Astrocyte (in vitro differentiated cells and primary cell): ENCODE measurements at regions not wholly inside any gene's neighbourhood (a gene's known extent, or its start where the extent isn't known, plus 50 kb on each side); places are given as distances from the start of the nearest gene placed in this dataset.

Experiments used
- DNase-seq: peaks from one replicate; pipeline ENCODE4 v3.0.0-alpha.2; 2010; ENCODE audit warnings: low read depth
- FAIRE-seq: peaks from 2 replicates; lab custom pipeline; 2011; peaks lifted over from hg19 to GRCh38; lab: Jason Lieb, UNC
- H2AFZ ChIP-seq: 2 replicates; pipeline ENCODE4 v1.6.0; 2012; ENCODE audit warnings: low read depth, low read length, inconsistent platforms
- H3K27ac ChIP-seq: 2 replicates; pipeline ENCODE4 v1.5.1; 2011; ENCODE audit warnings: low read depth, low read length, inconsistent platforms
- H3K27me3 ChIP-seq: 2 replicates; pipeline ENCODE4 v1.6.0; 2011; ENCODE audit warnings: low read length, inconsistent platforms; ENCODE audit not compliant: insufficient read depth
- H3K36me3 ChIP-seq: 2 replicates; pipeline ENCODE4 v1.5.1; 2011; ENCODE audit warnings: low read length, inconsistent platforms; ENCODE audit not compliant: insufficient read depth
- H3K4me1 ChIP-seq: 2 replicates; pipeline ENCODE4 v1.5.1; 2011; ENCODE audit warnings: low read length, inconsistent platforms; ENCODE audit not compliant: insufficient read depth
- H3K4me2 ChIP-seq: 2 replicates; pipeline ENCODE4 v1.6.0; 2012; ENCODE audit warnings: low read length, inconsistent platforms
- H3K4me3 ChIP-seq: 2 replicates; pipeline ENCODE4 v1.5.1; 2011; ENCODE audit warnings: low read depth, mild to moderate bottlenecking, low read length, inconsistent platforms; ENCODE audit not compliant: insufficient read depth
- H3K79me2 ChIP-seq: 2 replicates; pipeline ENCODE4 v1.6.0; 2012; ENCODE audit warnings: mild to moderate bottlenecking, low read length, inconsistent platforms; ENCODE audit not compliant: insufficient read depth
- H3K9ac ChIP-seq: 2 replicates; pipeline ENCODE4 v1.6.0; 2012; ENCODE audit warnings: mild to moderate bottlenecking, low read length, inconsistent platforms
- H3K9me3 ChIP-seq: 2 replicates; pipeline ENCODE4 v1.5.1; 2012; ENCODE audit warnings: low read depth, mild to moderate bottlenecking, low read length, inconsistent platforms; ENCODE audit not compliant: insufficient read depth
- H4K20me1 ChIP-seq: 2 replicates; pipeline ENCODE4 v1.6.0; 2012; ENCODE audit warnings: low read length, inconsistent platforms; ENCODE audit not compliant: insufficient read depth
- H3K27ac Mint-ChIP-seq: one replicate; pipeline ENCODE4 v1.8.0; 2021; ENCODE audit warnings: mild to moderate bottlenecking, mixed read lengths; ENCODE audit not compliant: unreplicated experiment
- H3K27me3 Mint-ChIP-seq: one replicate; pipeline ENCODE4 v1.8.0; 2021; ENCODE audit warnings: low read depth, mixed read lengths; ENCODE audit not compliant: unreplicated experiment
- H3K36me3 Mint-ChIP-seq: one replicate; pipeline ENCODE4 v1.8.0; 2021; ENCODE audit warnings: low read depth, mixed read lengths; ENCODE audit not compliant: unreplicated experiment
- H3K4me1 Mint-ChIP-seq: one replicate; pipeline ENCODE4 v1.8.0; 2021; ENCODE audit warnings: low read depth, mixed read lengths; ENCODE audit not compliant: unreplicated experiment
- H3K4me3 Mint-ChIP-seq: one replicate; pipeline ENCODE4 v1.8.0; 2021; ENCODE audit warnings: mild to moderate bottlenecking, moderate library complexity, mixed read lengths; ENCODE audit not compliant: unreplicated experiment
- H3K9me3 Mint-ChIP-seq: one replicate; pipeline ENCODE4 v1.8.0; 2021; ENCODE audit warnings: mild to moderate bottlenecking, mixed read lengths; ENCODE audit not compliant: unreplicated experiment
- CTCF ChIP-seq: IDR thresholded peaks from 2 replicates; pipeline ENCODE4 v1.5.1; 2011; ENCODE audit warnings: low read depth, mild to moderate bottlenecking, inconsistent platforms, low read length, moderate library complexity; ENCODE audit not compliant: insufficient read depth
- EZH2 ChIP-seq: IDR thresholded peaks from 2 replicates; pipeline ENCODE4 v1.6.1; 2012; ENCODE audit warnings: mild to moderate bottlenecking, low read length, inconsistent platforms; ENCODE audit not compliant: insufficient read depth

- TF ChIP-seq EZH2 (no peak), CTCF (no peak)
- H3K36me3 ChIP-seq: no peaks in the 10 kb centered on the region
- H3K4me3 ChIP-seq: no peak overlapping the region
- no peak overlapping the region for H3K4me2 ChIP-seq
- H3K4me3 Mint-ChIP-seq: no peak overlapping the region
- DNase-seq (no peak), FAIRE-seq (no peak)
- no peaks in the 10 kb centered on the region for H4K20me1 ChIP-seq
- no peaks in the 10 kb centered on the region for H3K27me3 Mint-ChIP-seq
- no peaks in the 10 kb centered on the region for H3K9me3 ChIP-seq
- peaks cover 38% of the 10 kb centered on the region for H3K4me1 Mint-ChIP-seq
- H3K27ac Mint-ChIP-seq: peak overlapping the region; percentile 73
- no peak overlapping the region for H3K27ac ChIP-seq
- no peak overlapping the region for H2AFZ ChIP-seq
- no peaks in the 10 kb centered on the region for H3K27me3 ChIP-seq
- H3K4me1 ChIP-seq: peaks cover 23% of the 10 kb centered on the region
- no peaks in the 10 kb centered on the region for H3K9me3 Mint-ChIP-seq
- no peaks in the 10 kb centered on the region for H3K36me3 Mint-ChIP-seq
- H3K79me2 ChIP-seq: no peaks in the 10 kb centered on the region
- no peak overlapping the region for H3K9ac ChIP-seq
Observed at GRCh38 chr3:156617781-156618180, 56.6 kb upstream of the TIPARP start.

- Histone ChIP-seq H3K27ac (no peak overlapping the region), H3K79me2 (no peaks in the 10 kb centered on the region), H2AFZ (no peak overlapping the region), H3K4me2 (no peak overlapping the region), H3K9me3 (no peaks in the 10 kb centered on the region), H3K27me3 (no peaks in the 10 kb centered on the region), H3K4me3 (no peak overlapping the region), H3K4me1 (peaks cover 23% of the 10 kb centered on the region), H3K9ac (no peak overlapping the region), H4K20me1 (no peaks in the 10 kb centered on the region), H3K36me3 (no peaks in the 10 kb centered on the region)
- Mint-ChIP-seq H3K36me3 (no peaks in the 10 kb centered on the region), H3K27ac (peak overlapping the region; percentile 73), H3K4me3 (no peak overlapping the region), H3K27me3 (no peaks in the 10 kb centered on the region), H3K9me3 (no peaks in the 10 kb centered on the region), H3K4me1 (peaks cover 38% of the 10 kb centered on the region)
- no peak for DNase-seq
- no peak for FAIRE-seq
- TF ChIP-seq EZH2: no peak
- no peak for TF ChIP-seq CTCF
Observed at GRCh38 chr3:156617145-156617544, 57.2 kb upstream of the TIPARP start.

- H3K4me3 ChIP-seq: no peak overlapping the region
- no peaks in the 10 kb centered on the region for H4K20me1 ChIP-seq
- H3K27me3 ChIP-seq: no peaks in the 10 kb centered on the region
- peak; percentile 92 for FAIRE-seq
- H3K36me3 ChIP-seq: no peaks in the 10 kb centered on the region
- no peak for TF ChIP-seq CTCF
- no peak for TF ChIP-seq EZH2
- Mint-ChIP-seq H3K27ac (peak overlapping the region; percentile 97), H3K27me3 (no peaks in the 10 kb centered on the region), H3K4me1 (peaks cover 37% of the 10 kb centered on the region), H3K4me3 (no peak overlapping the region), H3K9me3 (no peaks in the 10 kb centered on the region), H3K36me3 (no peaks in the 10 kb centered on the region)
- no peaks in the 10 kb centered on the region for H3K79me2 ChIP-seq
- H3K9ac ChIP-seq: no peak overlapping the region
- peaks cover 21% of the 10 kb centered on the region for H3K4me1 ChIP-seq
- H3K4me2 ChIP-seq: peak overlapping the region; percentile 47
- H3K27ac ChIP-seq: peak overlapping the region; percentile 64
- DNase-seq: peak; percentile 95
- no peaks in the 10 kb centered on the region for H3K9me3 ChIP-seq
- H2AFZ ChIP-seq: peak overlapping the region; percentile 41
Observed at GRCh38 chr3:156615592-156616173, 58.7 kb upstream of the TIPARP start.
